HG02588 (cell line): ENCODE measurements at regions not wholly inside any gene's neighbourhood (a gene's known extent, or its start where the extent isn't known, plus 50 kb on each side); places are given as distances from the start of the nearest gene placed in this dataset.

Experiments used
- ATAC-seq: cut with Tn5 transposase; IDR thresholded peaks from one replicate; pipeline ENCODE4 v1.9.1; 2021; ENCODE audit warnings: mild to moderate bottlenecking, moderate library complexity; ENCODE audit not compliant: unreplicated experiment

DNA sequence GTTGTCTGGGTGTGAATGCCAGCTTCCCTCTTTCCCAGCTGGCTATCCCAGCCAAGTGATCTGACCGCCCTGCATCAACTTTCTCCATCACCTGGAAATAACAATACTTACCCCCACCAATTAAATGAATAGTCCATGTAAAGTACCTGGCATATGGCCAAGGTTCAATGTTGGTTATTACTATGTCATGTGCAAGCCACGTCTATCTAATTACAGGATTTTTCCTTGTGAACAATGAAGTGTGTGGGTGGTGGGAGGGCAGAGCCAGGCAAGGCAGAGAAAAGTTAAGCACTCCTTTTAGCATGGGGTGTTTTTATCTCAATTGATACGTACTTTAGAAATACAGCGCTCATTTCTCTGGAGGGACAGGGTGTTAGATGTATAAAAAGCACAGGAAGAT is 121.1 kb downstream of the NHLRC3 start:
- no peak for ATAC-seq

DNA sequence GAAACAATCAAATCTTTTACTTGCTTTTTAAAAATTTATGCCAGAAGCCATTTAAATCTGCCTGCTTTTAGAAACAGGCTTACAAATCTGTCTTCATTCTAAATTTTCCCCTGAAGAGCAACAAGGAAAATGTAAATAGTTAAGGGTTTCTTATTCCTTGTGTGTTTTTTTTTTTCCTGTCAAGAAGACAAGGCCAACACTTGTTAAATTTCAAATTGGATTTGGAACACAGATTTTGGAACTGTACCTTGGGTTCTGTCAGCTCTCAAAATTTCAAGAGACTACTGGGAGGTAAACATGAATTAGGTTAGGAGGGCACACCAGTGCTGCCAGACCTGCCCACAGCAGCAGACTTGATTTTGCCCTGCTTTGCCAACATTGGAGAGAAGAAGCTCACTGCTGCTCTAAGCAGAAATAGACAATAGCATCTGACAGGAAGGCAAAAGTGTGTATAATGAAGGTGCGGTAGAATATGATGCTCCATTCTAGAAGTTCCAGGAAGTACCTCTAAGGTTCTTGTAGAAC is 121.7 kb downstream of the NHLRC3 start:
- ATAC-seq = no peak

DNA sequence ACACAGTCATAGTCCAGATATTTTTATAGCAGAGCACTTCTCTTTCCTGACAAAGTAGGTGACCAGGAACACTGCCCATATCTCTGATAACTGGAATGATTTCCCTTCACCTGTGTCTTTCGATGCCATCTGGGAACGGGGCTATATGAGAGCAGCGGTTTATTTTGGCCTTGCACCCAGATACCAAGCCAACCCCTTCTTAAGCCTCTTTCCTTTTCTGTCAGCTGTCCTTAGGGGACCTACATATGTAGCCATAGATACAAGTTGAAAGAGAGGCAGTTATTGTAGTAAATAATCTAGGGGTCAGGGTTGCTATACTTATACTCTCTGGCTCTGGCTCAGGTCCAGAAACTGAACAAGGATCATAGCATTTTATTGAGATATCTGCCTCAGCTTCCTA is 128.8 kb downstream of the NHLRC3 start:
- ATAC-seq = no peak

DNA sequence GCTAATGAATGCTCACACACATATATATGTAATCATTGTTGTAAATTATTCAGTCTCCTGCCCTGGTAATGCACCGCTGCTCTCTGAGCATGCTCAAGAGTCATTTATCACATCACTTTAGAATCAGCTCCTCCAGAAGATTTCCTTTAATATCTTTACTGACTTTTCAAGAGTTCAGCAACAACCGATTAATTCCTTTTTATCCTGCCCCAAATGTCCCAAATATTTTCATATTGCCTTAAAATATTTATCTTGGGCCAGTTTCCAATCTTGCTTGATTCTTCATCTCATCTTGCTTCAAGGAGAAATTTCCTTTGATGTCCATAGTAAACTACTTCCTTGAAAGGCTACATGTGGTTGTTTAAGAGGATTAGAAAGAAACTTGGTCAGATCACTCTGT is 132.5 kb downstream of the NHLRC3 start:
- ATAC-seq = no peak

DNA sequence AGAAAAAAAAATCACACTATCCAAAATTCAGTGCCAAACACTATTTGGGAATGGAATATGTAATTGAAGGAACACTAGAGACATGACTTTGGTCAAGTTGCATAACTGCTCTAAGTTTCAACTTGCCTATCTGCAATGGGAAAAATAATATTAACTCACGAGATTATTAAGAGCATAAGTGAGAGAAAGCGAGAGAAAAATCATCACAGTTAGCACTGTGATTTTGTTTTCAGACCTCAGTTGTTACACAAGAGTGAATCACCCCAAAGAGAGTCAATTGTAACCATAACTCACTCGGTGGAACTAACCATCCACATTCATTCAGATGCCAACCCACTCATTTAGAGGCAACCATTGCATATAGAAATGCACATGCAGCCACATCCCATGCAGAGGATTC is 147.1 kb downstream of the NHLRC3 start:
- no peak for ATAC-seq

DNA sequence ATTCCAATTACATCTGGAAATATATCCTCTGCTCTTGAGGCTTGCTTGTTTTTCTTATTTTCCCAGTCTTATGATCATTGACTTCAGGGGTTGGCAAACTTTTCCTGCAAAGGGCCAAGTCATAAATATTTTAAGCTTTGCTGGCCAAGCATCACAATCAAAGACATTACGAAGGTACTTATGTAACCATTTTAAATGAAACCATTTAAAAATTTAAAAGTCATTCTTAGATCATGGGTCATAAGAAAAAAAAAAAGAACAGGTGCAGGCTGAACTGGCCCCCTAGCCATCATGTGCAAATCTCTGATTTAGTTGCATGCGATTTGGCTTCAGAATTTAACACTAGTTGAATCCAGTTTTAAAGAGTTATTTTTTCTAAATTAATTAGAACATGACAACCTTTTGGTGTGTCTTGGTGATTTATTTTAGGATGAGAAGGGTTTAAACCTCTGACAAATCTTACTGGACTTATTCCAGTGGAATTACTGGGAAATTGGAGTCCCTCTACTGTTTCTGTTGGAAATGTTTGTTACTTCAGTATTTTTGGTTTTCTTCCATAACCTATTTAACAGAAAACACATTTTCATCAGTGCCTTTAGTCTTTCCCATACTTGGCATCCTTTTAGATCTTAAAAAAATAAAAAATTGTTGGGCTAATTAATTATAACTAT is 148.1 kb downstream of the NHLRC3 start:
- ATAC-seq = no peak

DNA sequence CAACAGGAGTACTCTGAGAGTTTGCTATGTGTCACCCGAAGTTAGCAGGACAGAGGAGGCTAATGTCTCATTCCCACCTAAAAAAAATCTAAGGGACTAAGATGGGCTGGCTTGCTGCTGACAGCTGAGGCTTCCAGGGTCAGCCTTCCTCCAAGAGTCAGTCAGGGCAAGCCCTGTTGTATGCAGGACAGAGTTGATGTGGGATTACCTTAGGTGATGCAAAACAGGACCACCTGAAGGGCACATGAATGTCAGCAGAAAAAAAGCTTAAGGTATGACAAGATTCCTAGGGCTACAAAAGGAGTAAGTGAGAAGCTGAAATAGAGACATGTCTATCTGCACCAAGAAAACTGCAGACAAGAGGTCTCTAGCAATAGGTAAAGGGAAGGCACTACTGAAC is 151.5 kb downstream of the NHLRC3 start:
- ATAC-seq = no peak

DNA sequence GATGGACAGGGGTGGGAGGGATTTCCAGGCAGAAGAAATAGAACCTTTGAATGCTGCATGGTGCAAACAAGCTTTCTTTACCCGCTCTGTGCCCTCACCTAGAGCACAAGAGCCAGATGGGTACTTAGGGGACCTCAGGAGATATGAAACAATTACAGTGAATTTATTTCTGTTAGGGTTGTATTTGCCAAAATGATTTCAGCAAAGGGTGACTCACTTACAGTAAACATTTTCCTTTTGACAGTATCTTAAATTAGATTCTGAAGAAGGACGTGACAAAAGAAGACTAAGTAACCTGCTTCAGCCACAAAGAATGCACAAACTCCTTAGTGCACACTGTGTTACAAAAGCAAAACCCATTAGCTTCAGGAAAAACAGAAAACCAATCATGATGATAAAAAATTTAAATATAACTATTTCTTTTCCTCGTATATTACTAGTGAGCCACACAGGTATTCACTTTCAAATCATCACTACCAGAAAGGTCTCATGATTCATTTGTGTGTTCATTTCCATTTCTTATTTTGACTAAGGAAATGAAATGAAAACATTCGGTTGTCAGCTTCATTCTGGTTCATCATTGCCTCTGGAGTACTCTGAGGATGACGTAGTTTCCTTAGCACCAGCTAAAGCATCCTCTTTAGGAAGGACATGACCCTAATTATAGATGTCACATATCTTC is 158.8 kb downstream of the NHLRC3 start:
- peak; percentile 66 for ATAC-seq

DNA sequence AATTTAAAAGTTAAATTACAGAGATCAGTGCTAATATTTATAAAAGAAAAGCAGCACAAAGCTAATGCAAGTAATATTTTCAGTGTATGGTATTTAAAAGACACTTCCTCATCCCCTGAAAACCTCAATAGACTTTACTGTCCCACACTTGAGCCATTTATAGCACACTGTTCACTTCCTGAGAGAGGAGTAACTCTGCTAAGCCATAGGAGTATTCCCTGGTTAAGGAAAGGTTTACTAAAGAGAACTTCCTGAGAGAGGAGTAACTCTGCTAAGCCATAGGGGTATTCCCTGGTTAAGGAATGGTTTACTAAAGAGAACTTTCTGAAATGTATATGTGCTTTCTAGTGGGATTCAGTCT is 159.4 kb downstream of the NHLRC3 start:
- ATAC-seq = peak; percentile 25

DNA sequence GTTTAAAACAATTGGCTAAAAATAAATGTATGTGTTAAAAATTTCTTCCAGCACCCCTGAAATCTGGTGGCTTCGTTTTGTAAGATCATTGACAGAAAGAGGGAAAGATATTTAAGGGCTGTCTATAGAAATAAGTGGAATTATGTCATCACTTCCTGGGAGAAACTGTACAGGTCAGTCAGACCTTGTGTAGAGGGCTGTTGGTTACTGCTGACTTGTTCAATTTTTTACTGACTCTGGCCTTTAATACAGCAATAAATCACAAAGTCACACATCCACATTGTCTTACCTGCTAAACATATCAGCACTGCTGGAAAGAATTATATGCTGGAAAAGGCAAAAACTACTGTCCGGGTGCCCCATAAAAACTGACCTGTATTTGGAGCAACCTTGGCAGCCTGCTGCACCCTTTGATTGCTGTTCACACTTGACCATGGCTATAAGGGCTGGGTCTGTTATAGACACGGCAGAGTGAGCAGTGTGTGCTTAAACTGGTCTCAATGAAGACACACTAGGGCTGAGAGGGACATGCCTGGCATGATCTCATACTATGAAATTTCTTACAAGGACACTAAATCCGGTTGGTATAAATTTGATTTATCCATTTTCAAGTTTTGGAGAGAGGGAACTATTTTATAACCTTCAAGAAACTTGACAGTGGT is 162.1 kb downstream of the NHLRC3 start:
- no peak for ATAC-seq

DNA sequence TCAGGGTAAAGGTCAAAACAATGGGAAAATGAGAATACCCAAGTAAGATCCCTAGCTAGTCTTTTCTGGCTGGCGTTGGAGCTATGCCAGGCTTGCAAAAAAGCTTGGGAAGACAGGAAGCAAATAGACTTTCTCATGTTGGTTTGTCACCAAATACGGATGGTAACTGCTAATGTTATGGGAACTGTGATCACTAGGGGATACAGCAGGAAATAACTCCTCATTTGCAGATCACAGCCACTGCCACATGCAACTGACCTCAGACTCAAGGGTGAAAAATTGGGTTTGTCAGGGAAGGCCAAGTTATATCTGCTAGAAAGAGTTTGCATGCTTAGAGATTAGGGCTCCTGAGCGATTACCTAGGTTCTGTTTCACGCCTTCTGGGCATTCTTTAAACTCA is 162.9 kb downstream of the NHLRC3 start:
- ATAC-seq = no peak

DNA sequence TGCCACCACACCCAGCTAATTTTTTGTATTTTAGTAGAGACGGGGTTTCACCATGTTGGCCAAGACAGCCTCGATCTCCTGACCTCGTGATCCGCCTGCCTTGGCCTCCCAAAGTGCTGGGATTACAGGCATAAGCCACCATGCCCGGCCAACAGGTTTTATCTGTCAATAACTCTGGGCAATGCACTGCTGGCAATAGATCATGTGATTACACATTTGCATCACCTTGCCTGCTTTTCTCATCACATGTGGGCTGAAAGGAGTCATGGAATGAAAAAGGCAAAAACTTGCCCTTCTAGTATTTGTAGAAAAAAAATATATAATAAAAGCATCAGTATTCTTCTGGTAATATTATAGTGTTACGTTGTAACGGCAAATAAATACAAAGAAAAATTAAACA is 164.5 kb downstream of the NHLRC3 start:
- ATAC-seq = no peak

DNA sequence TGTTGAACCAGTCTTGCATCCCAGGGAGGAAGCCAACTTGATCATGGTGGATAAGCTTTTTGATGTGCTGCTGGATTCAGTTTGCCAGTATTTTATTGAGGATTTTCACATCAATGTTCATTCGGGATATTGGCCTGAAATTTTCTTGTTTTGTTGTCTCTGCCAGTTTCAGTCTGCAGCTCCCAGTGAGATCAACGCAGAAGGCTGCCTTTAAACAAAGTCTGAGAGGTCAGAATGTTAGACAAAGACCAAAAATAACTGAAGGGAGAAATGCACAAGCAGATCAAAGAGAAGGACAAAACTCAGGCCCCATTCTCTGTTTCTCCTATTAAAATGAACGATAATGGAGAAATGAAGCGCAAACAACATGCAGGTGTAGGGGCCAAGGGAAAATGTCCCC is 170.4 kb downstream of the NHLRC3 start:
- ATAC-seq = no peak

DNA sequence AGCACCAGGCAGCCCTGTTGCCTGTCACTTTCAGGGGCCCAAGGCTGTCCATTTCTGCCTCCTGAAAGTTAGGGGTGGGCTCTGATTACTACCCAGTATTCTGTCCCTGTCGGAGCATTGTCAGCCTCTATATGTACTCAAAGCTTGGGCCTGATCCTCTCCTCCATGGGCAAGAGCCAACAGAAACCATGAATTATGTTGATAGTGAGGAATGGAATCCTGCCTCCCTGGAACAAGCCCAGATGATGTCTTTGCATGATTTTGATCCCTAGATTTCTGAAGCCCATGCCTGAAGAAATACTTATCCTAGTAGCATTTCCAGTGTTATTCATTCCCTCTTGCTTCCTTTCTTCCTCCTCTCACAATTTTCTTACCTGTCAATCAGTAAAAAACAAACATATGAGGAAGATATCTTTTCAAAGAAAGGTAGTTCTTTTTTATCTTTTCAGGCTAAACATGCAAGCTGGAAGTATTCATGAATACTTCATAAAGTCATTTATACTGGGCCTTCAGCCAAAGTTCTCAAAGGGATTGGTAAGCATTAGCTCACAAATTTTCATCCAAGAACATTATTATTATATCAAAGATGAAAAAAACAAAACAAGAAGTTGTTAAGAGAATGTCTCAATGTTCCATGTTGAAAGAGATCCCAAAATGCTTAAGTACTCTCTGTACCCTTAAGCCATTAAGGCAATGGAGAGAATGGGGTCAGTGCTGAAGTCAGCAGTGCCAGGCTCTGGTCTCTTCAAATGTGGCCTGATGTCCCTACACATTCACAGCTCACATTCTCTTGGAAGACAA is 171.7 kb downstream of the NHLRC3 start:
- no peak for ATAC-seq

DNA sequence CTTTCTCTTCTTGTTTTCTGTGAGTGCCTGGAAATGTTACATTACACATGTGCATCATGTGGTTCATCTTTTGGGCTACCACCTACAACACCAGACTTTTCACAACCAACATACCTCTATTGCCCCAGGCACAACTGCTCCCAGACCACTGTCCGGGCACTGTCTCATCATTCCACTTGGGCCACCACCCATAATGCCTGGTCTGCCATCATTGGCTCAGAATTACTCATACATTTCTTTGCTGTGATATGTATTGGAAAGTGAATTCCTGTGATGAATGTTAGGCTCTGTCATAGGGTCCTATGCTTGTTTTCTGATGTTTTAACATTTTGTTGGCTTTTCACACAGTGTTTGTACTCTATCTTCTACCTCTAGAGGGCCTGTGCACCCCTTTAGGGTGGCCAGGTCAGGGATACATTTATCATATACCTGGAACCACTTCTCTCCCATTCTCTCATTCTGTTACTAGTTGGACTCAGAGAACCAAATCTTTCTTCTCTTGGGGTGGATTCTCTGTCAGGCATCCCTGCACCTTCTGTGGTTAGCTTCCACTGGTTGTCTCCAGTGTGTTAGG is 172.8 kb downstream of the NHLRC3 start:
- no peak for ATAC-seq

DNA sequence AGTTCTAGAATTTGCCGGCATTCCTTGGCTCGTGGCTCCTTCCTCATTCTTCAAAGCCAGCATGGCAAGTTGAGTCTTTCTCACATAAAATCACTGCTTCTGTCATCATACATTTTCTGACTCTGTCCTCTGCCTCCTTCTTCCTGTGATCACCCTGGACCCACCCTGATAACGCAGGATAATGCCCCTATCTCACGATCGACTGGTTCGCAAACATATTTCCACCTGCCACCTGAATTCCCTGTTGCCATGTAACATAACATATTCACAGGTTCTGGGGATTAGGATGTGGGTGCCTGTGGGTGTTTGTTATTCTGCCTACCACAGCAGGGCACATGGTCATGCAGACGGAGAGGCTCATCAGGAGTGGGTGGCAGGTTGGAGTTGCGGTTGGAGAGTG is 177.7 kb downstream of the NHLRC3 start:
- no peak for ATAC-seq

DNA sequence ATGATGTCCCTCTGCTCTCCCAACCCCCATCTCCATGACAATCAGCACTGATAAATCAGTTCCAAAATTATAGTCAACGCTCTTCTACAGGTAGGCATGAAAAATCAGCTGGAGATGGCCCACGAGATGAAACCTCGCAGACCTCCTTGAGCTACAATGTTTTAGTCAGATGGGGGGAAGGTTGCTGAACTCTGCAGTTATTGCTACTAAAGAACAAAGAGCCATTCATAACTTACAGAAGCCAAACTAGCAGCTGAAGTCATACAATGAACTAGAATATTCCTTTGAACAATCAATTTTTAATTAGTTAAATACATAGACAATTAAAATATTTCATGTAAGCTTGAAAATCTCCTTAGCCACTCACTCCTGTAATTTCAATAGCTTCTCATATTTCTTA is 179.2 kb downstream of the NHLRC3 start:
- ATAC-seq = no peak

DNA sequence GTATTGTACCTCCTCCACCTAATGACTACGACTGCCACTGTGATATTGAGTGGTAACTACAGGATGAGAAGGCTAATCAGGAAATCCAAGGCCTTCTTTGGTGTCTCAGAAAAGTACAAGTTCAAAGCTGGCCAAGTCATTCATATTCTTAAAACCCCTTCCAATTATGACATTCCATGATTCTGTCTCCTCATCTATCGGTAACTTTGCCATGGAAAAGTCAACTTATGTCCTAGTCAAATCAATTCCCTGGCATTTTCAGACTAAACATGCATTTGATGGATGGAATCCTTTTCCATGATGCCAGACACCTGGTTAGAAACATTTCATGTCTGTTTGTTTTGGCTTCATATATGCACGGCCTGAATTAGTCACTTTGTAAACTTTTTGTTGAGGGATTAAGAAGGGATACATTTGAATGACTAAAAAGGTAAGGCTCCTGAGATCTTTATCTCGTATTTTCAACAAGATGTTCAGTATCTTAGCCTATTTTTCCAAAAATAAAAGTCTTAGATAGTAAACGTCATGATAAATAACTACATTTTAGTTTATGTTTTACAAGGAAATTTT is 186.5 kb downstream of the NHLRC3 start:
- no peak for ATAC-seq

DNA sequence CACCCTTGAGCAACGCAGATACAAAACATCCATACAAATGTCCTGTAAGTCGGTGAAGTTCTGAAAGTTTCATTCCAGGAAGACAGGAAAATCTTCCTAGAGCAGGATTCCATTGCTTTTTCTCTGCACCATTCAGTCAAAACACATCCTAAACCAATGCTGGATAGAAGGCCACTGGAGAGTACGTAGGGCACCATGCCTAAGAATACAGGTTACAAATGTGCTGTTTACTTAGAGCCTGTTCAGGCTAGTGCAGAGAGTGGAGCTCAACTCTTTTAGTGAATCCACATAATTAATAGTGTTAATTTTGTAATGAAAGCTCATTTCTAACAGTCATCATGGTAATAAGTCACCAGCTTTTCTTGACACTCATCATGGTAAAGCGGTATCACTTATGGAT is 187.6 kb downstream of the NHLRC3 start:
- ATAC-seq = no peak

DNA sequence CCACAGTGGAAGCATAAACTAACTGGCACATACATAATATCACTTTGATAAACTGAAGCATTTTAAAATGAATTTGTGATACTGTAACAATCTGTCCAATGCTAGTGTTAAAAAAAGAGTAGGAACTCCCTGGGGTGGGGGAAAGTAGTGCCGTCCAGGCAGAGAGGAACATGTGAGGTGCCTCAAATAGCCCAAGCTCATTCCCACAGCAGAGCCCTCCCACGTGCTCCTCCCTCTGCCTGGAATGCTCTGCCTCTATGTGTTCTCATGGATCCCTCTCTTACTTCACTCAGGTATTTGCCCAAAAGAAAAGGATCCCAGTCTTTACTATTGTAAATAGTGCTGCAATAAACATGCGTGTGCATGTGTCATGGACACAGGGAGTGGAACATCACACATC is 188.1 kb downstream of the NHLRC3 start:
- no peak for ATAC-seq
